NB4 (cell line): ENCODE measurements at regions not wholly inside any gene's neighbourhood (a gene's known extent, or its start where the extent isn't known, plus 50 kb on each side); places are given as distances from the start of the nearest gene placed in this dataset.

Experiments used
- DNase-seq: peaks from one replicate; pipeline ENCODE4 v3.0.0; 2010; ENCODE audit warnings: low read depth
- H3K4me3 ChIP-seq: one replicate; pipeline ENCODE4 v1.5.1; 2011; ENCODE audit warnings: mild to moderate bottlenecking, low read depth, low read length, moderate library complexity
- MYC ChIP-seq: IDR thresholded peaks from 2 replicates; pipeline ENCODE4 v1.6.1; 2011; ENCODE audit warnings: low read depth, low read length
- POLR2A ChIP-seq: IDR thresholded peaks from 2 replicates; pipeline ENCODE4 v1.6.1; 2011; ENCODE audit warnings: mild to moderate bottlenecking; ENCODE audit not compliant: insufficient read length; ENCODE audit errors: extremely low read depth
- TF ChIP-seq, protein P1 (sequence below): IDR thresholded peaks from 2 replicates; pipeline ENCODE4 v1.6.1; 2011; ENCODE audit warnings: low read depth, low read length
- TF ChIP-seq, protein P2 (sequence below): IDR thresholded peaks from one replicate; pipeline ENCODE4 v1.5.1; 2012; ENCODE audit warnings: low read depth, low read length

DNA sequence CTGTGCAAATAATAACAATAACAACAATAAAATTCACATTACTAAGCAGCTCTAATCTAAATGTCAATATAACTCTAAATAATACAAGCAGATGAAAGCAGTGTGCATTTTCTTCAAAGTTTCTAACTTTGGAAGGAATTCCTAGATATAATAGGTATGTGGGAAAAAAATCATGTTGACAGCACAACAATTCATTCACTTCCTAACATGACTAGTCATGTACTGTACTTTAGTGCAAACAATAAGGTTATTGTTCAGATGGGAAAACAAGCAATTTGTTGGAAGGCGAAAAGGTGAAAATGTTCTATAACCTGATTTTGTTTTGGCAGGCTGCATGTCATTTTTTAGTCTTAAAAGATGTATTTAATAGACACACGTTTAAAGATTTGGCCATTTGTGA, 484.3 kb upstream of the JAG1 start:
- no peak for DNase-seq
- TF ChIP-seq, protein P1, sequence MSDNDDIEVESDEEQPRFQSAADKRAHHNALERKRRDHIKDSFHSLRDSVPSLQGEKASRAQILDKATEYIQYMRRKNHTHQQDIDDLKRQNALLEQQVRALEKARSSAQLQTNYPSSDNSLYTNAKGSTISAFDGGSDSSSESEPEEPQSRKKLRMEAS: no peak
- TF ChIP-seq MYC (no peak), POLR2A (no peak)
- TF ChIP-seq, protein P2, sequence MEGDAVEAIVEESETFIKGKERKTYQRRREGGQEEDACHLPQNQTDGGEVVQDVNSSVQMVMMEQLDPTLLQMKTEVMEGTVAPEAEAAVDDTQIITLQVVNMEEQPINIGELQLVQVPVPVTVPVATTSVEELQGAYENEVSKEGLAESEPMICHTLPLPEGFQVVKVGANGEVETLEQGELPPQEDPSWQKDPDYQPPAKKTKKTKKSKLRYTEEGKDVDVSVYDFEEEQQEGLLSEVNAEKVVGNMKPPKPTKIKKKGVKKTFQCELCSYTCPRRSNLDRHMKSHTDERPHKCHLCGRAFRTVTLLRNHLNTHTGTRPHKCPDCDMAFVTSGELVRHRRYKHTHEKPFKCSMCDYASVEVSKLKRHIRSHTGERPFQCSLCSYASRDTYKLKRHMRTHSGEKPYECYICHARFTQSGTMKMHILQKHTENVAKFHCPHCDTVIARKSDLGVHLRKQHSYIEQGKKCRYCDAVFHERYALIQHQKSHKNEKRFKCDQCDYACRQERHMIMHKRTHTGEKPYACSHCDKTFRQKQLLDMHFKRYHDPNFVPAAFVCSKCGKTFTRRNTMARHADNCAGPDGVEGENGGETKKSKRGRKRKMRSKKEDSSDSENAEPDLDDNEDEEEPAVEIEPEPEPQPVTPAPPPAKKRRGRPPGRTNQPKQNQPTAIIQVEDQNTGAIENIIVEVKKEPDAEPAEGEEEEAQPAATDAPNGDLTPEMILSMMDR: no peak
- no peak overlapping the region for H3K4me3 ChIP-seq

DNA sequence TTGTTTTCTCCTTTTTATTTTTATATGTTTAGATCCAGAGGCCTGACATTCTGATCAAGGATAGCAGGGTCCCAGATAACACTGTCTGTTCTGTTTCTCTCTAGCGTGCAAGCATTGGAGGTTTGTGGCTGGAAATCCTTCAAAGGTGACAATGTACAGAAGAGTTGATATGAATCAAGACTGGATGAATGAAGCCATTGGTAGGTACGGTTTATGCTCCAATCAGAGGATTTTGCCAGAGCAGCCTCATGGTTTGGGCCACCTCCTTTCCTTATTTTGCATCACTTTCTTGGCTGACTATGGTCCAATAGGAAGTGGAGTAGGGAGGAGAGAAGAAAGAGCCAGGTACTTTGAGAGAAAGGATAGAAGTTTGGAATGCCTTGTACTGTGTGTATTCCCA, 484.8 kb upstream of the JAG1 start:
- DNase-seq: no peak
- TF ChIP-seq, protein P2: no peak
- TF ChIP-seq MYC (no peak), POLR2A (no peak)
- TF ChIP-seq, protein P1: no peak
- H3K4me3 ChIP-seq: no peak overlapping the region

DNA sequence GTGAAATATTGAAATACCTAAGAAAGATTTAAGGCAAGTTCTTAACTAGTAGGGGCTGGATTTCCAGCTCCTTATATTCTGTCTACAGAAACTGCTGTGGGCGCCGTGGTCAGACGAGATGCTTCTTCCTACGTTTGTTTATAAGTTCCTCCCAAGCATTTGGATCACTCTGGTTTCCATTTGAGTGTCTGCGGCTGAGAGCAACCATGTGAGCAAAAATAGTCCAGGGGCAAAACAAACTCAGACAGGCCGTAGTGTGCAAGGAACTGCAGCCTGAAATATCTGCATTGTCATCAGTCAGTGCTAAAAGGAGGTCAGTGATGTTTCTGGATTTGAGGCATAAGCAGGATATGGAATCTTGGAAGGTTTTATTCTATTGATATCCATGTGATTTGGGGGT, 485.9 kb upstream of the JAG1 start:
- H3K4me3 ChIP-seq: no peak overlapping the region
- TF ChIP-seq, protein P2: no peak
- no peak for TF ChIP-seq MYC
- TF ChIP-seq, protein P1: no peak
- no peak for TF ChIP-seq POLR2A
- DNase-seq: no peak

DNA sequence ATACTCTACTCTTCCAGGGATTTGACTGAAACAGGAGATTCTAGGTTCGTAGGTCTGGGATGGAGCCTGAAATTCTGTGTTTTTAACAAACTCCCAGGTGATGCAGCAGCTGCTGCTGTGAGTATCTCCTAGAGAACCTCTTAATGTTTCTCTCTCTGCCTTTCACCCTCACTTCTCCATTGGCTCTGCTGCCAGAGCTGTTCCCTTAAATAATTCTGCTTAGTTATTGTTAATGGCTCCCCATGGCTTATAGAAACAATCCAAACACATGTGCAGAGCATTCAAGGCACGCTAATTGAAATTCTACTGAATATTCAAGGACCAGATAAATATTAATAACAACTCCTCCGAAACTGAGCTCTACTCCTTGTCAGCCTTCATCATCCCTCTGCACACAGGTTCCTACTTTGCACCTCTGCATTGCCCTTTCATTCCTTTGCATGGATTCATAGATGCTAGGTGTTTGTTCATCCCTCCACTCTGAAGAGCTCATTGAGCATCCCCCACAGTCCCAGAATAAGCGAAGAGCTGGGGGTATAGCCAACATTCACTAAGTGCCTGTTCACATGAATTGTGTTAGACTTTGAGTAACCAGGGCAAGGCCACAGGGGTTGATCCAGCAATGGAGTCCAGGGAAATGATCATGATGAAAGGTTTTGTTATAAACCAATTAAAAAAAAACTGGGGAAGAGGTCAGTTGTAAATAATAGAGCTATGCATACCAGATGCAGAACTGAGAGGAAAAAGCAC, 488.4 kb upstream of the JAG1 start:
- no peak overlapping the region for H3K4me3 ChIP-seq
- no peak for TF ChIP-seq POLR2A
- TF ChIP-seq, protein P2: no peak
- no peak for TF ChIP-seq MYC
- TF ChIP-seq, protein P1: no peak
- no peak for DNase-seq

DNA sequence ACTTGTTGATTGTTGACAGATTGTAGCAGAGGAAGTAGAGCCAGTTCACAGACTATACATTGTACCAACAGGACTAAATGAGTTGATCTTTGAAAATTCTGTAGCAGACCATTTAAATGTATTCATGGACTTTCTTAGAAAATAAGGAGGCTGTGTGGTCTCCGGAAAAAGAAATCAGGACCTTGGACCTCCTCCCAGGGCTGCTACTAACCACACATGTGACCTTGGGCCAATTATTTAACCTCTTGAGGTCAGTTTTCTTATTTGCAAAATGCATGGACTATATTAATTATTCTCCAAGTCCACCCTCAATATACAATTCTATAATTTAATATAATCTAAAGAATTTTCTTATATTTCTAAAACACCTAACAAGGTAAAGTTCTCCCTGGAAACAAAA, 492.0 kb upstream of the JAG1 start:
- DNase-seq: no peak
- TF ChIP-seq, protein P2: no peak
- TF ChIP-seq MYC (no peak), POLR2A (no peak)
- TF ChIP-seq, protein P1: no peak
- no peak overlapping the region for H3K4me3 ChIP-seq
